Activated CD4-positive, alpha-beta T cell treated with anti-CD3 and anti-CD28 coated beads for 48 hours (primary cell): ENCODE measurements at regions not wholly inside any gene's neighbourhood (a gene's known extent, or its start where the extent isn't known, plus 50 kb on each side); places are given as distances from the start of the nearest gene placed in this dataset.

Experiments
- DNase-seq: peaks from one replicate; pipeline ENCODE4 v3.0.0-alpha.2; 2020

DNA sequence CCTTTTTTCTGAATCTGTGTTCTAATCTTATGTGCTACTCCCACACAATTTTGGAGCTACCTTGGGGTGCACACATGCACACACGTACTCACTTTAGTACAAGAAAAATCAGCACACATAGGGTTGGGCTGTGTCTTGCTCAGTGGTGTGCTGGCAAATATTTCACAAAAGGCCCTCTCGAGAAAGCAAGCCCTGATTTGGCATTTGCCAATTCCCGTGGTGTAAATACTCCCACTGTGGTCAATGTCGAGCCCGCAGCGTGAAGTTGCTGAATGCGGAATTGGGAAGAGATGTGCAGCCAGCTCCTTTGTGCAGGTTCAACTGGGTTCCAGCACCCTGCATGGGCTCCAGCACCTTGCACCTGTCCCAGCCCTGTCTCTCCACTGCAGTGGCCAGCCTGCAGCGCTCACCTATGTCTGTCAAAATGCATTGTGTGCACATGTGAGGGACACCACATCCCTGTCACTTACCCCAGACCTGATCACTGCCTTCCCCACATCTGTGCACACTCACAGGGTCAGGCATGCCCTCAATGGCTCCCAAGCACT lies 78.4 kb upstream of the WNT4 start:
- no peak for DNase-seq

DNA sequence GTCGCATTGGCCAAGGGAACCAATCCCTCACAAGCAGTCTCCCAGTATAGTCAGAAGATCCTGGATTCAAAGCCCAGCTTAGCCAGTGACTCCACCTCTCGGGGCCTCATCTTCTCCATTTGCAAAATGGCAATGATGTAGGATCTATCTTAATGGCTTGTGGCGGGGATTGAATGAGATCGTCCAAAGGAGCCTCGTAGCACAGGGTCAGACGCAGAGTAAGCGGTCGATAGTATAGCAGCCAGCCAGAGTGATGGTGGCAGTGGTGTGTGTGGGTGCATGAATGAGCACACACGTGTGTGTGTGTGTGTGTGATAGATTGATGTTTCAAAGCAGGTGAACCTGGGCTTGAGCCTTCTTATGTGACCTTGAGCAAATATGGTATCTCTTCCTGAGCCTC lies 79.8 kb upstream of the WNT4 start:
- DNase-seq: no peak

DNA sequence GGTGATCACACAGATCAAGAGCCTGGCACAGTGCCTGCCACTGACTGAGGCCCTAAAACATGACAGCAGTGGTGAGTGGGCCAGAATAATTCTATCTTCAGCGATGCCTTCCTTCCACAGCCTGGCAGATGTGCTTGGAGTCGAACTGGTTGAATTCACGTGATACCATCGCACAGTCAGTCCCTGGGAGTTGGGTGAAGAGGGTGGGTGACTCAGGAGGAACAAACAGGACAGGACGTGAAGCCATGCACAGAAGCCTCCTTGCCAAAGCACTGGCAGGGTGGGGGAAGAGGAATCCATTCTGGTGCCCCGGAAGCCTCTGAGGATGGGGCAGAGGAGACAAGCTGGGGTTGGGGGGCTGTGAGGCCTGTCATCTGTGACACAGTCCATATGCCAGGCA lies 80.3 kb upstream of the WNT4 start:
- DNase-seq: no peak

DNA sequence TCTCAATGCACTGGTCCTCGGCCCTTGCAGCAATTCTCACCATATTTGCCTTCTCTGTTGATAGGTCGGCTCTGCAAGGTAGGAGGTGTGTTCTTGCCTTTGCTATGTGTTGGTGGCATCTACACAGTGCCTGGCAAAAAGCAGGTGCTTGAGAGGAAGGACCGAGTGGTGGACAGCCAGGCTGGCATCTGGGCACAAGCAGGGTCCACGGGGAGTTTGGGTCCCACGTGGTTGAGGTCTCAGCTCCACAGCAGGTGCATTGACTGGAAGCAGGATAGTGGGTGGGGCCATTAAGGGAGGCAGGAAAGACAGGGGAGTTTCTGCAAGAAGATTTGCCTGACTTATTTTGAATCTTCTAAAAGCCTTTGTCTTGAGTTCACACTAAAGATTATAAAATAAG lies 81.2 kb upstream of the WNT4 start:
- DNase-seq: no peak

DNA sequence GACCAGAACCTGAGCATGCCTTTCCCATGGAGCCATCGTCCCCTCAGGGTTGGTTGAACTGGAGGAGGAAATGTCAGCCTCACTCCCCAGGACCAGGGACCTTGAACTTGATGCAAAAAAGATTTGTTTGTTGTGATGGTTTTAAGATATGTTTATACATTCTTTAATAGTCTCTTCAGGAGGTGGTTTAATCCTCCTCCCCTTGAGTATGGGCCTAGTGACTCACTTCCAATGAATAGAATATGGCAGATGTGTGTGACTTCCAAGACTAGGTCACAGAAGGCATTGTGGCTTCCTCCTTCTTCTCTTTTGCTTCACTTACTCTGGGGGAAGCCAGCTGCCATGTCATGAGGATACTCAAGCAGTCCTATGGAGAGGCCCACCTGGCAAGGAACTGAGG lies 81.7 kb upstream of the WNT4 start:
- DNase-seq: no peak

DNA sequence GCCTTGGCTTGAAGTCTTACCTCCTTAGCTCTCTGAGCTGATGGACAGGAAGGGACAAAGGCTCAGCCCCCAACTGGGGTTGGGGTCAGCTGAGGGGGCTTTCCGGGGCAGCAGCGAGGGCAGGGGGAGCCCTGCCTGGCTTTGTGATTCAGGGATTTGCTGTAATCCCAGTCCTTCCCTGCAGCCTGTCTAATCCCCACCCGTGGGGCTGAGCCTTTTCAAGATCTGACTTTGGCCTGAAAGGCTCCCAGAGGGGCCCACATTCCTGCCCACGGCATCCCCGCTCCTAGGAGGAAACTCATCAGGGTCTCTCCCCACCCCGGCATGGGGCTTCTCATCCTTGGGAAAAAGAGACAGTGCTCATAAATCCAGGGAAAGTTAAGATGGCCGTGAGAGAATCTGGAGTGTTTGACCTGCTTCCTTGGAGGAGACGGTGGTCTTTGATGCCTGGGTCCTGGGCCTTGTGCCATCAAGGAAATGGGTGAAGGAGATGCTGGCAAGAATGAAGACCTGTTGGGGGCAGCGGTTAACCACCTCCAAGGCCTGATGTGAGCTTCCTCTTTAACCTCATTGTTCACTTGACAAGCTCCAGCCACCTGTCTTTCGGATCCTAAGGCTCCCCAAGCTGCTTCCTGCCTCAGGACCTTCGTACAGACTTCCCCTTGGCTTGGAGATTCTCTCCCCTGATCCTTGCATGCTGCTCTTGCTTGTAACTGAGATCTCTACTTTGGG lies 83.1 kb upstream of the WNT4 start:
- no peak for DNase-seq

DNA sequence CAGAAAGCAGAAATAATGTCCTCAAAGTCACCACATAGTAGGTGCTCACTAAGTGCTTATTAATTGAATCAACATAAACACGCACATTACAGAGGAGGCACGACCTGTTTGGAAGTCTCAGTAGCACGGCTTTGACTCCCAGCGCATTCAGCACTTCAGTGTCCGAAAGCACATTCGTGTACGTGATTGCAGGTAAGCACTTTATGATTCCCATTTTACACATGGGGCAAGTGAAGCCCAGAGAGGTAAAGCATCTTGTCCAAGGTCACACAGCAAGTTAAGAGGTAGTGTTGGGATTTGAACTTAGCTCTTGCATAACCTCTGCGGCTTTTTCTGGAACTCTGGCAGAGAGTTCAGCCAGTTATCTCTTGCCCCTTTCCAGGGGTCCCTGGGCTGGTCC lies 85.2 kb upstream of the WNT4 start:
- DNase-seq: no peak

DNA sequence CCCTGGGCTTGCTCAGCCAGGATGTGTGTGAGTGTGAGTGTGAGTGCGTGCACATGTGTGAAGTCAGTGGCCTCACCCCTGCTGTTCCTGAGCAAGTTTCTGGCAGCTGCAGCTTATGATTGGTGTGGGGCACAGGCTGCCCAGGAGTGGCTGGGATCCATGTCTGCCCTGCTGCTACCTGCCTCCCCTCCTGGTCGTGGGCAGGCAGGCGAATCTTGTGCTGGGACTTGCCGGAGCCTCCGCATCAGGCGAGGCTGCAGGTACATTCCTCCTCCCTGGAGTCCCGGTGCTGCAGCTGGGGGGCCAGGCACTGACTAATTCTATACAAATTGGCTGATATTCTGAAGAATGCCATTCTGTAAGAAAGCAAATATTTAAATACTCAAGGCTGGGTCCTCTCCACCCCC lies 85.6 kb upstream of the WNT4 start:
- DNase-seq: no peak

DNA sequence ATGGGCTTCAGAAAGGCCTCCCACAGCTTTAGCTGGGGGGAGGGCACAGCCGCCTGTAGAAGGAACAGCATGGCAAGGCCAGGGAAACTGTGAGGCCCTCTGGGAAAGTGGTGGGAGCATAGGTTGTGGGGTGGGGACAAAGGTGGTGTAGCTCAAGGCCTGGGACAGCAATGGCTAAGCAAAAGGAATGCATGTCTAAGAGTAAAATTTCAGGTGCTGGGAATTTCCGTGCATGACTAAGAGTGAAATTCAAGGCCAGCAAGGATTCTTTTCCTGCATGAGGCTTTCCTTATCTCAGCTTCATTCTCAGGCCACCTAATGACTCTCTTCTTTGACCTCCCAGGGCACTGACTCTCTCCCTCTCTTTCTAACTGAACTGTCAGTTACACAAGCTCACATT lies 86.5 kb upstream of the WNT4 start:
- no peak for DNase-seq

DNA sequence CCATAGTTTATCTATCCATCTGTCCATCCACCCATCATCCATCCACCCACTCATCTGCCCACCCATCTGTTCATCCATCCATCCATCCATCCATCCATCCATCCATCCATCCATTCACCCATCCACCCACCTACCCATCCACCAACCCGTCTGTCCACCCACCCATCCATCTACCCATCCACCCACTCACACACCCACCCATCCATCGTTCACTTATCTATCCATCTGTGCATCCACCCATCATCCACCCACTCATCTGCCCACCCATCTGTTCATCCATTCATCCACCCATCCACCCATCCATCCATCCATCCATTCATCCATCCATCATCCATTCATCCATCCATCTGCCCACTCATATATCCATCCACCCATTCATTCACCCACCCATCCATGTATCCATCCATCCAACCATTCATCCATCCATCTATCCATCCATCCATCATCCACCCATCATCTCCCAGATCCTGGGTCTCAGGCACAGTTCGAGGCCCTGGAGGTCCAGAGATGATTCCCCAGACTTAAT lies 88.2 kb upstream of the WNT4 start:
- DNase-seq: no peak

DNA sequence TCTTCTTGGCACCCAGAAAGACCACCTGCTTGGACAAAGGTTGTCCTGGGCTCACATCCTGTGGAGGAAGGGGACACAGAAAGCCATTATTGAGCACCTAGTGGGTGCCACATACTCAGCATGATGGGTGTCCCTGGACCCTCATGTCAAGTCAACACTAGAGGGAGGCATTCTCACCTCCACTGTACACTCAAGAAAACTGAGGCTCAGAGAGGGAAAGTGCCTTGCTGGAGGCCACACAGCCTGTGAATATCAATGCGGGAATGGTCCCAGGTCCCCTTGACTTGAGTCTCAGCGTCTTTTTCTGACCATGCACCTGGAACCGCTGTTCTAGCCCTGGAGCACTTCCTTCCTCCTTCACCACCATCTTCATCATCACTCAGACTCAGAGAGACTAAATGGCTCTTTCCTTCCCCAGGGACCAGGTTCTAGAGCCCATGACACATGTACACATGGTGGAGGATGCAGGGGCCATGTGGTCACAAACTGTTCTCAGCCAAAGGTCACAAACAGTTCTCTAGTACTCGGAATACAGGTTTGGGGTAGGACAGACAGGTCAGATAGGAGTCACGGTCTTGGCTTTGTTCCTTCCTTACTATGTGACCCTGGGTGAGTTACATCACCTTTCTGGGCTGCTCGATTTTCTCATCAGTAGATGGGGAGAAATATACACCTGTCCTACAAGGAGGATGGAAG lies 89.2 kb upstream of the WNT4 start:
- DNase-seq: no peak

DNA sequence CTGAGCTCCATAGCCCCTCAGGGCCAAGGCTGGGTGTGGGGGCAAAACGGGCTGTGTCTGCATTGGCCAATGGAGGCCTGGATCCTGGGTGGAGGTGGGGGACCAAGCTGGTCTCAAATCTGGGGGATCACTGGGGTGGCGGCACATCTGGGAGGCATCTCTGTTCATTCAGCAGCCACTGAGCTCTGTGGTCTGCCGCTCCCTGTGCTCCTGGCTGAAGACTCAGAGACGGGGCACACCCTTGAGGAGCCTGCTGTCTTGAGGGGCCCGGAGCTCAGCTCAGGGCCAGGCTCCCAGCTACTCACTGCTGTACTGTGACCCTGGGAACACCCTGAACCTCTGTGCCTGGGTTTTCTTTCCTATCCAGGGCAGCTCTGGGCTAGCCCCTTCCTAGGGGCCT lies 90.3 kb upstream of the WNT4 start:
- DNase-seq: no peak

DNA sequence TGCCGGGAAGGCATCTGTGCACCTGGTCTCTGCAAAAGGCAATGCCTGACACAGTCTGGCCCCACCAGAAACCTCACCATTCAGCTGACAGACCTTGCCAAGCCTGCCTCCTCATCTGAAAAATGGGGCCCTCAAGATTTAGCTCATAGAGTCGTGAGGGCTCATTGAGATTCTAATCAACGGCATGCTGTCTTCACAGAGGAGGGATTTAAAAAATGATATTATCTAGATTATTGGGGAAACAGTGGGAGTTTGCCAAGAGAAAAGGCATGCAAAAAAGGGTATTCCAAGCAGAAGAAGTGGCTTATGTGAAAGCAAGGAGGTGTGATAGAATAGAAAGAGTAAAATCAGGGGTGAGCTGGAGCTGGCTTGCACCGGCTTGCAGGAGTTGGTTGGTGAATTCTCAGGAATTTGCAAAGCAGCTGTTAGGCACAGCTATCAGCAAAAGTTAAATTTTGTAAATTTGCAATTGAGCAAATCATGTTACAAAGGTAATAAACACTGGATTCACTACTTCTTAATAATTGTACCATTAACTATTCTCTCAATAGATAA lies 91.7 kb upstream of the WNT4 start:
- no peak for DNase-seq

DNA sequence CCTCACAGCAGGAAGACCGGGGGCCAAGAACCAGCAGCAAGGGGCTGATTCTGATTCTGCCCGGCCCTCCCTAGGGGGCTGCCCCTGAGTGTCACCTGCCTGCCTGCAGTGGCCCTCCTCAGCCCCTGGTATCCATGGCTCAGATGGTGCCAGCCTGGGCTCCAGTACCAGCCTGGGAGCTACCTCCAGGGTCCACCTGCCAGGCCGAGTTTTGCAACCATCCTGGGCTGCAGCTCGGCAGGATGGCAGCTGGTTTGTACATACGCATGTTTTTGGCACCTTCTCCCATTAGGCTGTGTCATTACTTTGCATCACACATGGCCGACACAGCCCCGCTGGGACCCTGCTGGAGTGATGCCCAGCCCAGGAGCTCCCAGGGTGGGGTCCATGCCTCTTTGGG lies 93.3 kb upstream of the WNT4 start:
- no peak for DNase-seq

DNA sequence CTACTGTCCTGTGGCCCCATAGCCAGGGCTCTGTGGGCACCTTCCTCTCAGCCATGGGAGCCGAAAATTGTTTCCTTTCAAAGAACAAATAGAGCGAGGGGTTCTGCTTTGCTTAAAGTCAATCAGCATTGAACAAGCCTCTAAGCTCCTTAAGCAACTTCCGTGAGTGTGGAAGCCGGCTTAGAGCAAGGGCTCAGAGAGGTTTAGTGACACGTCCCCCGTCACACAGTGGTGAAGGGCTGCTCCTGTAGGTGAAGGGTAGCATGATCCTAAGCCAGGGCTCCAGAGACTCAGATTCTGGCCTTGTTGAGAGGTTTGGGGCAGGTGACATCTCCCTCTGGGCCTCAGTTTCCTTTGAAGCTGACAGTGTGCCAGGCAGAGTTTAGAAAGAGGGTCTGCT lies 94.0 kb upstream of the WNT4 start:
- no peak for DNase-seq

DNA sequence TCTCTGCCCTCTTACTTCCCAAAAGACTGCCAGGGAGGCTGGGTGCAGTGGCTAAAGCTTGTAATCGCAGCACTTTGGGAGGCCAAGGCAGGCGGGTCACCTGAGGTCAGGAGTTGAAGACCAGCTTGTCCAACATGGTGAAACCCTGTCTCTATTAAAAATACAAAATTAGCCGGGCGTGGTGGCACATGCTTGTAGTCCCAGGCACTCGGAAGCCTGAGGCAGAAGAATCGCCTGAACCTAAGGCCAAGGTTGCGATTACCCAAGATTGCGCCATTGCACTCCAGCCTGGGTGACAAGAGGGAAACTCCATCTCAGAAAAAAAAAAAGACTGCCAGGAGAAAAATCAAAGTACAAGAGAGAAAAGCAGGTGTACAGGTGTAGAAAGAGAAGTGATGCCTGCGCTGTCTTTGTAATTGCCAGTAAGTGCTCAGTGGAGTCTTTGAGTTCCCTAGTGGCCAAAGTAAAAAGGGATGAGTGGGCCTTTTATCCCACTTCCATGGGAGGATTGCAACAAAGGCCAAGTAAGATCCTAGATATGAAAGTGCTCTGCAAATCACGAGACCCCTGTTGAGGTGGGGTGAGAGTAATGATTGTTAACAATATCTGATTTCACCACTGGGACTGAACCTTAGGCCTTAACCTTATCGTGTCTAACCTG lies 94.7 kb upstream of the WNT4 start:
- no peak for DNase-seq

DNA sequence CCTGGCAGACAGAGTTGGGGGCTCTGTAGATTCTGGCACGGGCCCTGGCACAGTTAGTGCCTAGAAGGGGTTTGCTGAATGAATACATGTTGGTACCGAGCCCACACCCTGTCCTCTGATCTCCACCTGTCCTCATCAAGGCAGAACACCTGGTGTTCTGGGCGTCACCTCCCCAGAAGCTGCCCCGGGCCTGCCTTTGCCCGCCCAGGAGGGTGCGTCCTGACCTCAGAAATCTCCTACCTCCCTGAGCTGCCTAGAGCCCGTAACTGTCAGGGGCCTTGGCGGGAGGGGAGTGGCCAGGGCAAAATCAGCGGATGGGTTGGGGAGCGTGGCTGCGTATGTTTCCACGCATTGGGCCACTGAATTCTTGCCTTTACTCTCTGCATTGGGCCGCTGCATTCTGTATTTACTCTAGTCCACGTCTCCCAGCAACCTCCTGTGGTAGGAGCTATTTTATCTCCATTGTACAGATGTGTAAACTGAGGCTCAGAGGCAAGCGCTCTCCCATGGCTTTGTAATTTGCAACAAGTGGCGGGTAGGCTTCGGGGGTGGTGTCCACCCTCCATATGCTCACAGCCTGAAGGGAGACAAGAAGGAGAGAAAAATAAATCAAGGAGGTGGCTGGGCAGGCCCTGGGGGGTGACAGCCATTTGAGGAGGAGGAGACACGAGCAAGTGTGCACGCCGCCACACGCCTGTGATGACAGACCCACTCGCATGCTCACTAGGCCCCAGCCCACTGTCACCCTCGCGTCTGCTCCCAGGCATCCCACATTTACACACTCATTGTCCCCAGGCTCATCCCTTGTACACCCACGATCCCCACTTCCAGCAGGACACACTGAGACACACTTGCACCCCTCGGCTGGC lies 95.7 kb upstream of the WNT4 start:
- no peak for DNase-seq

DNA sequence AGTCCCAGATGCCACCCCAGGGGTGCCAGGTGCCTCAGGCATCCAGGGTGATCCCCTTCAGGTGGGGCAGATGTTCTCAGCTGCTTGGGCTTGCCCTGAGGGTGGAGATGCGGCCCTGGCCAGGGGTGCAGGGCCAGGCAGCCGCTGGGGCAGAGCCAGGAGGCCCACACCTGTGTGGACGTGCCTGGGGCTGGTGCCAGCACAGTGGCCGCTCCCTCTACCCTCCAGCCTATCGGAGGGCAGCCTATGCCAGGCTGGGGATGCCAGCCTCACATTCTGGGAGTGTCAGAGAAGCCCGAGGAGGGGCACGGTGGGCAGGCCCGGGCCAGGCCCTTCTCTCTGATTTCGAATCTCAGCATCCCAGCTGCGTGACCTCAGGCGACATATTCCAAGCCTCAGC lies 96.5 kb upstream of the WNT4 start:
- DNase-seq: no peak

DNA sequence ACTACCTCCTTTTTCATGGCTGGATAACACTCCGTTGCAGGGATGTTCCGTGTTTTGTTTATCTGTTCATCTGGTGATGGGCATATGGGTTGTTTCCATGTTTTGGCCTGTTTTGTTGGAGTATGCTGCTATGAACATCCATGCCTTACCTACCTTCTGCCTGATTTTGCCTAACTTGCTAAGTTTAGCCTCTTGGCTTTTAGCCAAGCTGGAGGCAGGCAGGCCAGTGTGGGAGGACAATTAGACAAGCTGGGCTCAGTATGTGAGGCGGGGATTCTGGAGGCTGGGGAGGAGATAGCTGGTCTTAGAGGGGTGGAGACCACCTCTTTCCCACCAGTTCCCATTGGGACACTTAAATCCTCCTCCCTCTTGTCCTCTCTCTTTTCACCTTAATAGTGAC lies 98.4 kb upstream of the WNT4 start:
- DNase-seq: no peak

DNA sequence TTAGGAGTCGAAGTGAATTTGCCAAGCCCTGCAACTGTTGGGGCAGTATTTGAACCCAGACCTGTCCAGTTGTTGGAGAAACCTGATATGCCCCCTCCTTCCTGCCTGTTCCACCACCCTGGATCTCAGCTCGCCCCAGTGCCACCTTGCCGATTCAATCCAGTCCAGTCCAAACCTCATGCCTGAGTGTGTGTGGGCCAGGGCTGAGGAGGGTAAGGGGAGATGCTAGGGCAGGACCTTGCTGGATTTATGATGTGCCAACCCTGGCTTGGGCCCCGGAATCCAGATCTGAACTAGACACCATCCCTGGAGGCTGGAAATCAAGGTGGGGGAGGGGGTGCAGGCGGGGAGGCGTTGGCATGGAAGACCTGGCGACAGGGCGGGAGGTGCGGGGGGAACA lies 98.9 kb upstream of the WNT4 start:
- no peak for DNase-seq

DNA sequence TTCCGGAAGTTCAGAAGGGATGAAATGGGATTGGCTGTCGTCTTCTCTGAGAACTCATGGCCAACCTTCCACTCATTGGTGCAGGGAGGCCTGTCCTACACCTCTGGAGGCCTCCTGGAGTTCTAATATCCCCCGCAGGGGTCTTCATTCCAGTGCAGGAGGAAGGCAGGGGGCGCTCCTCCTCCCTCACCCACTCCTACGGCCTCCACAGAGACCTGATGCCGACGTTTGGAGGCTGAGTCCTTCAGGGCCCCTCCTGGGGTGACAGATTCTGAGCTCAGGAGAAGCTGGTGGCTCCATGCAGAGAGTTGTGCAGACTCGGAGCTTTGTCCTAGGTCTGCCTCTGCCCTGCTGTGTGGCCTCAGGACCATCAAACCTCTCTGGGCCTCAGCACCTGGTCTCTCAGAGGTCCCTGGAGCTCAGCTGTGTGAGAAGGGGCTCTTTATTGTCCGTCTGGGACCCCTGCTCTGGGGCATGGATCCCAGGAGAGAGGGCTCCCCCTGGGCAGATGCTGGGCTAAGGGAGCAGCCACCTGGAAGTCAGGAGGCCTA lies 102.3 kb upstream of the WNT4 start:
- no peak for DNase-seq

DNA sequence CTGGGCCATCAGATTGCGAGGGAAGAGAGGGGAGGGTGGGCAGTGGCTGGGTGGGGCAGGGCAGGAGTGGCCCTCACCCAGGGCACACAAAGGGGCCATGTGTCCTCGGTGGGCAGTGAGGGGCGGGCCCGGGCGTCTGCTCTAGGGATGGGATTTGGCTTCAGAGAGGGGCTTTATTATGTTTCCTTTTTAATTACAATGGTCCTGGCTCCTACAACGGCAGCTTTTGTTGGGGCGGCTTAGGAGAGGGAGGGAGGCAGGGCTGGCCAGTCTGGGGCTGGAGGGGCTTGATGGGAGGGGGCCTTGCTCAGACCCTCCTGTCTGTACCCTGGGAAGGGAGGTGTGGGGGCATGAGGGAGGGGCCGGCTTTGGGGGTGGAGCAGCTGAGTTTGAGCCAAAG lies 102.8 kb upstream of the WNT4 start:
- DNase-seq: no peak
